GM23338 (cell line): ENCODE measurements at regions not wholly inside any gene's neighbourhood (a gene's known extent, or its start where the extent isn't known, plus 50 kb on each side); places are given as distances from the start of the nearest gene placed in this dataset.
A peak's percentile ranks its signal among the peaks of the same experiment; 100 is the strongest.

Source experiments
- ATAC-seq: fragments of 200-7000 bp; cut with Tn5 transposase; 3 replicates; pipeline ENCODE4 v1.9.1; 2020
- DNase-seq: peaks from one replicate; pipeline ENCODE4 v3.0.0-alpha.2; 2015; ENCODE audit warnings: low spot score
- H2AFZ ChIP-seq: fragments of 200-600 bp; sonication (generic); 2 replicates; pipeline ENCODE4 v1.8.0; 2016; ENCODE audit warnings: antibody characterized with exemption, mild to moderate bottlenecking, moderate library complexity
- H3F3A ChIP-seq: fragments of 200-600 bp; sonication (generic); replicated peaks from 2 replicates; pipeline ENCODE4 v1.8.0; 2017; ENCODE audit warnings: antibody characterized with exemption, mixed run types, low read depth
- H3K27ac ChIP-seq: fragments of 200-600 bp; sonication (generic); 2 replicates; pipeline ENCODE4 v1.6.1; 2016; ENCODE audit warnings: low read depth
- H3K27me3 ChIP-seq: fragments of 200-600 bp; sonication (generic); 2 replicates; pipeline ENCODE4 v1.8.0; 2016; ENCODE audit warnings: mild to moderate bottlenecking, mixed run types, moderate library complexity; ENCODE audit not compliant: insufficient read depth
- H3K36me3 ChIP-seq: fragments of 200-600 bp; sonication (generic); 2 replicates; pipeline ENCODE4 v1.8.0; 2016; ENCODE audit warnings: mild to moderate bottlenecking; ENCODE audit not compliant: insufficient read depth
- H3K4me1 ChIP-seq: fragments of 200-600 bp; sonication (generic); 2 replicates; pipeline ENCODE4 v1.8.0; 2016; ENCODE audit warnings: mild to moderate bottlenecking, moderate library complexity; ENCODE audit not compliant: insufficient read depth
- H3K4me2 ChIP-seq: fragments of 200-600 bp; sonication (generic); 2 replicates; pipeline ENCODE4 v1.7.1; 2017; ENCODE audit warnings: mixed run types
- H3K4me3 ChIP-seq: fragments of 200-600 bp; sonication (generic); 2 replicates; pipeline ENCODE4 v1.6.1; 2016; ENCODE audit warnings: mixed run types
- H3K79me2 ChIP-seq: fragments of 200-600 bp; sonication (generic); replicated peaks from 2 replicates; pipeline ENCODE4 v1.8.0; 2017; ENCODE audit warnings: mild to moderate bottlenecking; ENCODE audit not compliant: insufficient read depth
- H3K9me2 ChIP-seq: fragments of 200-600 bp; sonication (generic); 2 replicates; pipeline ENCODE4 v1.8.0; 2017; ENCODE audit not compliant: insufficient read depth
- H4K20me1 ChIP-seq: fragments of 200-600 bp; sonication (generic); replicated peaks from 2 replicates; pipeline ENCODE4 v1.8.0; 2017; ENCODE audit warnings: mild to moderate bottlenecking; ENCODE audit not compliant: insufficient read depth
- H3K27ac Mint-ChIP-seq: 2 replicates; pipeline ENCODE4 v1.8.0; 2020; ENCODE audit warnings: inconsistent platforms, mild to moderate bottlenecking, moderate library complexity, mixed read lengths
- H3K27me3 Mint-ChIP-seq: 3 replicates; pipeline ENCODE4 v1.8.0; 2022; ENCODE audit warnings: low read depth, mild to moderate bottlenecking, moderate library complexity, mixed read lengths, inconsistent platforms; ENCODE audit not compliant: insufficient read depth, poor library complexity
- H3K36me3 Mint-ChIP-seq: 3 replicates; pipeline ENCODE4 v1.8.0; 2021; ENCODE audit warnings: low read depth, mild to moderate bottlenecking, inconsistent platforms, moderate library complexity, mixed read lengths
- H3K4me1 Mint-ChIP-seq: 3 replicates; pipeline ENCODE4 v1.8.0; 2020; ENCODE audit warnings: mild to moderate bottlenecking, inconsistent platforms, mixed read lengths
- H3K4me3 Mint-ChIP-seq: 3 replicates; pipeline ENCODE4 v1.8.0; 2021; ENCODE audit warnings: moderate library complexity, mild to moderate bottlenecking, inconsistent platforms, mixed read lengths
- H3K9me3 Mint-ChIP-seq: 3 replicates; pipeline ENCODE4 v1.8.0; 2020; ENCODE audit warnings: moderate library complexity, mild to moderate bottlenecking, inconsistent platforms, mixed read lengths
- CREB1 ChIP-seq: fragments of 250-450 bp; sonication (Bioruptor Pico); IDR thresholded peaks from 2 replicates; pipeline ENCODE4 v1.5.0; 2020; ENCODE audit warnings: low read depth, mild to moderate bottlenecking, moderate library complexity
- EZH2phosphoT487 ChIP-seq: fragments of 200-600 bp; sonication (generic); IDR thresholded peaks from one replicate; pipeline ENCODE4 v1.8.1; 2018; ENCODE audit warnings: antibody characterized with exemption; ENCODE audit not compliant: unreplicated experiment
- JUNB ChIP-seq: IDR thresholded peaks from one replicate; pipeline ENCODE4 v1.6.1; 2016; ENCODE audit warnings: antibody characterized with exemption; ENCODE audit not compliant: unreplicated experiment
- STAT1 ChIP-seq: IDR thresholded peaks from one replicate; pipeline ENCODE4 v1.6.1; 2016; ENCODE audit warnings: antibody characterized with exemption; ENCODE audit not compliant: unreplicated experiment
- ZNF114 ChIP-seq: fragments of 250-450 bp; sonication (Bioruptor Pico); IDR thresholded peaks from 2 replicates; pipeline ENCODE4 v1.5.0; 2020; ENCODE audit warnings: mild to moderate bottlenecking, moderate library complexity
- ZNF331 ChIP-seq: fragments of 250-450 bp; sonication (Bioruptor Pico); IDR thresholded peaks from 2 replicates; pipeline ENCODE4 v1.5.0; 2020; ENCODE audit warnings: low read depth, mild to moderate bottlenecking, moderate library complexity
- TF ChIP-seq, protein P1 (sequence below): IDR thresholded peaks from 2 replicates; pipeline ENCODE4 v1.6.1; 2016; ENCODE audit warnings: antibody characterized with exemption
- TF ChIP-seq, protein P2 (sequence below), 2 experiments: fragments of 200-600 bp in 1 of 2; sonication (generic) in 1 of 2; conservative IDR thresholded peaks; 2 replicates each; pipeline versions ENCODE4 v1.5.1 to v1.6.1; 2016 to 2017; ENCODE audit warnings: antibody characterized with exemption in 2 of 2, low read depth in 2 of 2, mild to moderate bottlenecking in 2 of 2, moderate library complexity in 1 of 2
- TF ChIP-seq, protein P3 (sequence below): fragments of 250-450 bp; sonication (Bioruptor Pico); IDR thresholded peaks from 2 replicates; pipeline ENCODE4 v1.5.0; 2020; ENCODE audit warnings: mild to moderate bottlenecking, moderate library complexity
- TF ChIP-seq, protein P4 (sequence below): IDR thresholded peaks from one replicate; pipeline ENCODE4 v1.6.1; 2018; ENCODE audit warnings: antibody characterized with exemption; ENCODE audit not compliant: unreplicated experiment

DNA sequence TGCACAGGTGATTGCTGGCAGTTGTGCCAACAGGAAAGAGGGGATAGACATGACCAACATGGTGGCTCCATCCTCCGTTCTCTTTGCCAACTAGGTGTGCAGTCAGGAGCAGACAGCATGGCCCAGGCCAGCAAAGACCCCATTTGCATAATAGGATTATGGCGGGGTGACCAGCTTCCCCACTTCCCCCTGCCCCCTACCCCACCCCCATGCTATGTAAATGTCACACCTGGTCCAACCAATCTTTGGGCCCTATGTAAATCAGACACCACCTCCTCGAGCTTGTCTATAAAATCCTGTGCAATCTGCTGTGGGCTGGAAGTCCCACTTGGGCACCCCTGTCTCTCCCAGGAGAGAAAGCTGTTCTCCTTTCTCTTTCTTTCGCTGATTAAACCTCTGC is 146.0 kb downstream of the SLC30A10 start:
- no peaks in the 10 kb centered on the region for H3K9me2 ChIP-seq
- H3K36me3 ChIP-seq: no peaks in the 10 kb centered on the region
- no peak for DNase-seq
- H3K4me1 ChIP-seq: no peaks in the 10 kb centered on the region
- Mint-ChIP-seq H3K9me3 (no peaks in the 10 kb centered on the region), H3K4me1 (no peaks in the 10 kb centered on the region), H3K27ac (0 out of 2 replicates have a peak overlapping the region, but pooled peaks have one; percentile 19), H3K4me3 (no peak overlapping the region), H3K27me3 (peaks cover 1% of the 10 kb centered on the region), H3K36me3 (no peaks in the 10 kb centered on the region)
- ATAC-seq: no peak
- no peaks in the 10 kb centered on the region for H3F3A ChIP-seq
- TF ChIP-seq ZNF331 (CRISPR knock-in tag): no peak
- TF ChIP-seq EZH2phosphoT487: no peak
- TF ChIP-seq JUNB: no peak
- TF ChIP-seq, protein P1, sequence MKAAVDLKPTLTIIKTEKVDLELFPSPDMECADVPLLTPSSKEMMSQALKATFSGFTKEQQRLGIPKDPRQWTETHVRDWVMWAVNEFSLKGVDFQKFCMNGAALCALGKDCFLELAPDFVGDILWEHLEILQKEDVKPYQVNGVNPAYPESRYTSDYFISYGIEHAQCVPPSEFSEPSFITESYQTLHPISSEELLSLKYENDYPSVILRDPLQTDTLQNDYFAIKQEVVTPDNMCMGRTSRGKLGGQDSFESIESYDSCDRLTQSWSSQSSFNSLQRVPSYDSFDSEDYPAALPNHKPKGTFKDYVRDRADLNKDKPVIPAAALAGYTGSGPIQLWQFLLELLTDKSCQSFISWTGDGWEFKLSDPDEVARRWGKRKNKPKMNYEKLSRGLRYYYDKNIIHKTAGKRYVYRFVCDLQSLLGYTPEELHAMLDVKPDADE: no peak
- TF ChIP-seq CREB1 (CRISPR knock-in tag): no peak
- TF ChIP-seq, protein P2, sequence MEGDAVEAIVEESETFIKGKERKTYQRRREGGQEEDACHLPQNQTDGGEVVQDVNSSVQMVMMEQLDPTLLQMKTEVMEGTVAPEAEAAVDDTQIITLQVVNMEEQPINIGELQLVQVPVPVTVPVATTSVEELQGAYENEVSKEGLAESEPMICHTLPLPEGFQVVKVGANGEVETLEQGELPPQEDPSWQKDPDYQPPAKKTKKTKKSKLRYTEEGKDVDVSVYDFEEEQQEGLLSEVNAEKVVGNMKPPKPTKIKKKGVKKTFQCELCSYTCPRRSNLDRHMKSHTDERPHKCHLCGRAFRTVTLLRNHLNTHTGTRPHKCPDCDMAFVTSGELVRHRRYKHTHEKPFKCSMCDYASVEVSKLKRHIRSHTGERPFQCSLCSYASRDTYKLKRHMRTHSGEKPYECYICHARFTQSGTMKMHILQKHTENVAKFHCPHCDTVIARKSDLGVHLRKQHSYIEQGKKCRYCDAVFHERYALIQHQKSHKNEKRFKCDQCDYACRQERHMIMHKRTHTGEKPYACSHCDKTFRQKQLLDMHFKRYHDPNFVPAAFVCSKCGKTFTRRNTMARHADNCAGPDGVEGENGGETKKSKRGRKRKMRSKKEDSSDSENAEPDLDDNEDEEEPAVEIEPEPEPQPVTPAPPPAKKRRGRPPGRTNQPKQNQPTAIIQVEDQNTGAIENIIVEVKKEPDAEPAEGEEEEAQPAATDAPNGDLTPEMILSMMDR (conservative IDR thresholded peaks at IDR 0.05; ENCODE audit: low read depth in 2 of 2): no peak
- no peak for TF ChIP-seq STAT1
- TF ChIP-seq, protein P3, sequence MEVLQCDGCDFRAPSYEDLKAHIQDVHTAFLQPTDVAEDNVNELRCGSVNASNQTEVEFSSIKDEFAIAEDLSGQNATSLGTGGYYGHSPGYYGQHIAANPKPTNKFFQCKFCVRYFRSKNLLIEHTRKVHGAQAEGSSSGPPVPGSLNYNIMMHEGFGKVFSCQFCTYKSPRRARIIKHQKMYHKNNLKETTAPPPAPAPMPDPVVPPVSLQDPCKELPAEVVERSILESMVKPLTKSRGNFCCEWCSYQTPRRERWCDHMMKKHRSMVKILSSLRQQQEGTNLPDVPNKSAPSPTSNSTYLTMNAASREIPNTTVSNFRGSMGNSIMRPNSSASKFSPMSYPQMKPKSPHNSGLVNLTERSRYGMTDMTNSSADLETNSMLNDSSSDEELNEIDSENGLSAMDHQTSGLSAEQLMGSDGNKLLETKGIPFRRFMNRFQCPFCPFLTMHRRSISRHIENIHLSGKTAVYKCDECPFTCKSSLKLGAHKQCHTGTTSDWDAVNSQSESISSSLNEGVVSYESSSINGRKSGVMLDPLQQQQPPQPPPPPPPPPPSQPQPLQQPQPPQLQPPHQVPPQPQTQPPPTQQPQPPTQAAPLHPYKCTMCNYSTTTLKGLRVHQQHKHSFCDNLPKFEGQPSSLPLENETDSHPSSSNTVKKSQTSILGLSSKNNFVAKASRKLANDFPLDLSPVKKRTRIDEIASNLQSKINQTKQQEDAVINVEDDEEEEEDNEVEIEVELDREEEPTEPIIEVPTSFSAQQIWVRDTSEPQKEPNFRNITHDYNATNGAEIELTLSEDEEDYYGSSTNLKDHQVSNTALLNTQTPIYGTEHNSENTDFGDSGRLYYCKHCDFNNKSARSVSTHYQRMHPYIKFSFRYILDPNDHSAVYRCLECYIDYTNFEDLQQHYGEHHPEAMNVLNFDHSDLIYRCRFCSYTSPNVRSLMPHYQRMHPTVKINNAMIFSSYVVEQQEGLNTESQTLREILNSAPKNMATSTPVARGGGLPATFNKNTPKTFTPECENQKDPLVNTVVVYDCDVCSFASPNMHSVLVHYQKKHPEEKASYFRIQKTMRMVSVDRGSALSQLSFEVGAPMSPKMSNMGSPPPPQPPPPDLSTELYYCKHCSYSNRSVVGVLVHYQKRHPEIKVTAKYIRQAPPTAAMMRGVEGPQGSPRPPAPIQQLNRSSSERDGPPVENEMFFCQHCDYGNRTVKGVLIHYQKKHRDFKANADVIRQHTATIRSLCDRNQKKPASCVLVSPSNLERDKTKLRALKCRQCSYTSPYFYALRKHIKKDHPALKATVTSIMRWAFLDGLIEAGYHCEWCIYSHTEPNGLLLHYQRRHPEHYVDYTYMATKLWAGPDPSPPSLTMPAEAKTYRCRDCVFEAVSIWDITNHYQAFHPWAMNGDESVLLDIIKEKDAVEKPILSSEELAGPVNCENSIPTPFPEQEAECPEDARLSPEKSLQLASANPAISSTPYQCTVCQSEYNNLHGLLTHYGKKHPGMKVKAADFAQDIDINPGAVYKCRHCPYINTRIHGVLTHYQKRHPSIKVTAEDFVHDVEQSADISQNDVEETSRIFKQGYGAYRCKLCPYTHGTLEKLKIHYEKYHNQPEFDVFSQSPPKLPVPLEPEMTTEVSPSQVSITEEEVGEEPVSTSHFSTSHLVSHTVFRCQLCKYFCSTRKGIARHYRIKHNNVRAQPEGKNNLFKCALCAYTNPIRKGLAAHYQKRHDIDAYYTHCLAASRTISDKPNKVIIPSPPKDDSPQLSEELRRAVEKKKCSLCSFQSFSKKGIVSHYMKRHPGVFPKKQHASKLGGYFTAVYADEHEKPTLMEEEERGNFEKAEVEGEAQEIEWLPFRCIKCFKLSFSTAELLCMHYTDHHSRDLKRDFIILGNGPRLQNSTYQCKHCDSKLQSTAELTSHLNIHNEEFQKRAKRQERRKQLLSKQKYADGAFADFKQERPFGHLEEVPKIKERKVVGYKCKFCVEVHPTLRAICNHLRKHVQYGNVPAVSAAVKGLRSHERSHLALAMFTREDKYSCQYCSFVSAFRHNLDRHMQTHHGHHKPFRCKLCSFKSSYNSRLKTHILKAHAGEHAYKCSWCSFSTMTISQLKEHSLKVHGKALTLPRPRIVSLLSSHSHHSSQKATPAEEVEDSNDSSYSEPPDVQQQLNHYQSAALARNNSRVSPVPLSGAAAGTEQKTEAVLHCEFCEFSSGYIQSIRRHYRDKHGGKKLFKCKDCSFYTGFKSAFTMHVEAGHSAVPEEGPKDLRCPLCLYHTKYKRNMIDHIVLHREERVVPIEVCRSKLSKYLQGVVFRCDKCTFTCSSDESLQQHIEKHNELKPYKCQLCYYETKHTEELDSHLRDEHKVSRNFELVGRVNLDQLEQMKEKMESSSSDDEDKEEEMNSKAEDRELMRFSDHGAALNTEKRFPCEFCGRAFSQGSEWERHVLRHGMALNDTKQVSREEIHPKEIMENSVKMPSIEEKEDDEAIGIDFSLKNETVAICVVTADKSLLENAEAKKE: no peak
- TF ChIP-seq, protein P4, sequence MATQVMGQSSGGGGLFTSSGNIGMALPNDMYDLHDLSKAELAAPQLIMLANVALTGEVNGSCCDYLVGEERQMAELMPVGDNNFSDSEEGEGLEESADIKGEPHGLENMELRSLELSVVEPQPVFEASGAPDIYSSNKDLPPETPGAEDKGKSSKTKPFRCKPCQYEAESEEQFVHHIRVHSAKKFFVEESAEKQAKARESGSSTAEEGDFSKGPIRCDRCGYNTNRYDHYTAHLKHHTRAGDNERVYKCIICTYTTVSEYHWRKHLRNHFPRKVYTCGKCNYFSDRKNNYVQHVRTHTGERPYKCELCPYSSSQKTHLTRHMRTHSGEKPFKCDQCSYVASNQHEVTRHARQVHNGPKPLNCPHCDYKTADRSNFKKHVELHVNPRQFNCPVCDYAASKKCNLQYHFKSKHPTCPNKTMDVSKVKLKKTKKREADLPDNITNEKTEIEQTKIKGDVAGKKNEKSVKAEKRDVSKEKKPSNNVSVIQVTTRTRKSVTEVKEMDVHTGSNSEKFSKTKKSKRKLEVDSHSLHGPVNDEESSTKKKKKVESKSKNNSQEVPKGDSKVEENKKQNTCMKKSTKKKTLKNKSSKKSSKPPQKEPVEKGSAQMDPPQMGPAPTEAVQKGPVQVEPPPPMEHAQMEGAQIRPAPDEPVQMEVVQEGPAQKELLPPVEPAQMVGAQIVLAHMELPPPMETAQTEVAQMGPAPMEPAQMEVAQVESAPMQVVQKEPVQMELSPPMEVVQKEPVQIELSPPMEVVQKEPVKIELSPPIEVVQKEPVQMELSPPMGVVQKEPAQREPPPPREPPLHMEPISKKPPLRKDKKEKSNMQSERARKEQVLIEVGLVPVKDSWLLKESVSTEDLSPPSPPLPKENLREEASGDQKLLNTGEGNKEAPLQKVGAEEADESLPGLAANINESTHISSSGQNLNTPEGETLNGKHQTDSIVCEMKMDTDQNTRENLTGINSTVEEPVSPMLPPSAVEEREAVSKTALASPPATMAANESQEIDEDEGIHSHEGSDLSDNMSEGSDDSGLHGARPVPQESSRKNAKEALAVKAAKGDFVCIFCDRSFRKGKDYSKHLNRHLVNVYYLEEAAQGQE: no peak
- TF ChIP-seq ZNF114 (CRISPR knock-in tag): no peak
- H3K27me3 ChIP-seq: no peaks in the 10 kb centered on the region
- no peak overlapping the region for H3K27ac ChIP-seq
- no peaks in the 10 kb centered on the region for H3K79me2 ChIP-seq
- no peak overlapping the region for H3K4me3 ChIP-seq
- no peak overlapping the region for H3K4me2 ChIP-seq
- H4K20me1 ChIP-seq: no peaks in the 10 kb centered on the region
- no peak overlapping the region for H2AFZ ChIP-seq
